ENCODE measurements at regions not wholly inside any gene's neighbourhood (a gene's known extent, or its start where the extent isn't known, plus 50 kb on each side); places are given as distances from the start of the nearest gene placed in this dataset.

- no peak for TF ChIP-seq CTCF (IDR thresholded peaks at IDR 0.05; ENCODE audit: poor library complexity, severe bottlenecking)
- TF ChIP-seq EP300 (conservative IDR thresholded peaks at IDR 0.05; ENCODE audit: poor library complexity, severe bottlenecking) = no peak
- TF ChIP-seq EZH2 (IDR thresholded peaks at IDR 0.05; ENCODE audit: borderline replicate concordance, insufficient read depth, low read length, poor library complexity, severe bottlenecking) = no peak
- no peak for TF ChIP-seq POLR2AphosphoS5 (IDR thresholded peaks at IDR 0.05)
- no peak for TF ChIP-seq SMC3 (conservative IDR thresholded peaks at IDR 0.05; ENCODE audit: poor library complexity)
- no peak for TF ChIP-seq TAF1 (IDR thresholded peaks at IDR 0.05; ENCODE audit: low read depth)
Observed at GRCh38 chr20:54276577-54277169, 68.8 kb downstream of the PFDN4 start.
